Keratinocyte (primary cell): ENCODE measurements at regions not wholly inside any gene's neighbourhood (a gene's known extent, or its start where the extent isn't known, plus 50 kb on each side); places are given as distances from the start of the nearest gene placed in this dataset.
A peak's percentile ranks its signal among the peaks of the same experiment; 100 is the strongest.

Experiments
- DNase-seq: peaks from one replicate; pipeline ENCODE4 v3.0.0-alpha.2; 2011; ENCODE audit warnings: low read depth, missing footprints, low spot score
- FAIRE-seq: peaks from 2 replicates; lab custom pipeline; 2011; peaks lifted over from hg19 to GRCh38; lab: Jason Lieb, UNC
- H2AFZ ChIP-seq: 2 replicates; pipeline ENCODE4 v1.6.0; 2012; ENCODE audit warnings: low read length, control low read depth, inconsistent platforms; ENCODE audit not compliant: control insufficient read depth
- H3K27ac ChIP-seq: 2 replicates; pipeline ENCODE4 v1.5.1; 2011; ENCODE audit warnings: low read length; ENCODE audit not compliant: control insufficient read depth, insufficient read depth
- H3K27me3 ChIP-seq: 3 replicates; pipeline ENCODE4 v1.6.0; 2011; ENCODE audit warnings: low read length; ENCODE audit not compliant: control insufficient read depth, insufficient read depth; ENCODE audit errors: extremely low read depth
- H3K36me3 ChIP-seq, 2 experiments: 2 replicates in 1 of 2; 3 replicates in 1 of 2; pipeline ENCODE4 v1.5.1; 2011; ENCODE audit warnings: low read length in 2 of 2, mild to moderate bottlenecking in 1 of 2; ENCODE audit not compliant: control insufficient read depth in 2 of 2, insufficient read depth in 2 of 2; ENCODE audit errors: extremely low read depth in 1 of 2
- H3K4me1 ChIP-seq: 3 replicates; pipeline ENCODE4 v1.5.1; 2011; ENCODE audit warnings: low read length; ENCODE audit not compliant: control insufficient read depth, insufficient read depth; ENCODE audit errors: extremely low read depth
- H3K4me2 ChIP-seq: 3 replicates; pipeline ENCODE4 v1.6.0; 2011; ENCODE audit warnings: low read depth, low read length; ENCODE audit not compliant: control insufficient read depth, insufficient read depth; ENCODE audit errors: extremely low read depth
- H3K4me3 ChIP-seq, 3 experiments: fragments of 200-600 bp in 1 of 3; sonication (generic) in 1 of 3; 2 replicates in 2 of 3; 3 replicates in 1 of 3; pipeline ENCODE4 v1.5.1; 2011 to 2016; ENCODE audit warnings: low read length in 3 of 3, mild to moderate bottlenecking in 3 of 3, control low read depth in 2 of 3, inconsistent platforms in 1 of 3, low read depth in 1 of 3, mixed read lengths in 1 of 3, mixed run types in 1 of 3, moderate library complexity in 1 of 3; ENCODE audit not compliant: control insufficient read depth in 2 of 3, insufficient read depth in 2 of 3; ENCODE audit errors: extremely low read depth in 1 of 3
- H3K79me2 ChIP-seq: 2 replicates; pipeline ENCODE4 v1.6.0; 2012; ENCODE audit warnings: low read length; ENCODE audit not compliant: control insufficient read depth, insufficient read depth
- H3K9ac ChIP-seq: 3 replicates; pipeline ENCODE4 v1.6.0; 2011; ENCODE audit warnings: low read length; ENCODE audit not compliant: control insufficient read depth, insufficient read depth; ENCODE audit errors: extremely low read depth
- H3K9me1 ChIP-seq: 3 replicates; pipeline ENCODE4 v1.6.0; 2011; ENCODE audit warnings: low read length; ENCODE audit not compliant: control insufficient read depth, insufficient read depth; ENCODE audit errors: extremely low read depth
- H3K9me3 ChIP-seq: 2 replicates; pipeline ENCODE4 v1.5.1; 2012; ENCODE audit warnings: low read depth, low read length; ENCODE audit not compliant: control insufficient read depth
- H4K20me1 ChIP-seq: 3 replicates; pipeline ENCODE4 v1.6.0; 2011; ENCODE audit warnings: low read length; ENCODE audit not compliant: control insufficient read depth, insufficient read depth; ENCODE audit errors: extremely low read depth
- CTCF ChIP-seq, 3 experiments: IDR thresholded peaks in 1 of 3; conservative IDR thresholded peaks in 1 of 3; optimal IDR thresholded peaks in 1 of 3; 2 replicates in 2 of 3; 3 replicates in 1 of 3; pipeline versions ENCODE3 to v1.5.1; 2011; ENCODE audit warnings: low read length in 3 of 3, mild to moderate bottlenecking in 3 of 3, moderate library complexity in 2 of 3, control low read depth in 1 of 3, inconsistent platforms in 1 of 3; ENCODE audit not compliant: insufficient read depth in 2 of 3; ENCODE audit errors: extremely low read depth in 1 of 3
- EZH2 ChIP-seq: IDR thresholded peaks from one replicate; pipeline ENCODE4 v1.6.1; 2012; ENCODE audit warnings: inconsistent platforms, mild to moderate bottlenecking, low read length, moderate library complexity
- dilution Hi-C: fragments of 300-500 bp; cut with MboI; formaldehyde crosslinking; loops from one replicate; pipeline ENCODE4 v1.7.0; 2020; ENCODE audit warnings: low sequenced_read_pairs; ENCODE audit not compliant: extremely low pct_ligation_motif_present

DNA sequence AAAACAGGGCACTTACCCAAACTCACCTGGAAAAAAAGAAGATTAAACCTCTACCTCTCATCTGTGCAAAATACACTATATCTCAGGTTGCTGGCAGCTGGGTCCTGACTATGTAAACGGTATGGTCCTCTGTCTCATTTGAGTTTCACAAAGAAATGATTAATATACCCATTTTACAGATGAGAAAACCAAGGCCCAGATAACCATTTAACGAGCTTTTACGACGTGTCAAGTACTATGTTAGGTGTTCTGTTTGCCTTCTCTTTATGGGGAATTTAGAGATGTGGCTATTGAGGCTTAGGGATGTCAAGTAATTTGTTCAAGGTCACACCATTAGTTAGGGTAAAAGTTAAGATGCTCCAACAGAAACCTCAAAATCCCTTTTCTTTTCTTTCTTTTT lies 140.4 kb upstream of the USP24 start:
- H3K9ac ChIP-seq, result no peak overlapping the region
- H3K4me1 ChIP-seq, result peaks cover 7% of the 10 kb centered on the region
- H3K79me2 ChIP-seq, result no peaks in the 10 kb centered on the region
- no peak for TF ChIP-seq EZH2
- TF ChIP-seq CTCF (optimal IDR thresholded peaks at IDR 0.05 in 1 of 3, IDR thresholded peaks at IDR 0.05 in 1 of 3, conservative IDR thresholded peaks at IDR 0.05 in 1 of 3; ENCODE audit: extremely low read depth in 1 of 3, insufficient read depth in 2 of 3, low read length in 3 of 3), result no peak
- no peak for FAIRE-seq
- H3K4me2 ChIP-seq, result no peak overlapping the region
- dilution Hi-C loops, result no loop called here
- no peak overlapping the region for H3K27ac ChIP-seq
- no peaks in the 10 kb centered on the region for H3K9me1 ChIP-seq
- no peak for DNase-seq
- no peaks in the 10 kb centered on the region for H3K27me3 ChIP-seq
- no peak overlapping the region for H2AFZ ChIP-seq
- H4K20me1 ChIP-seq, result no peaks in the 10 kb centered on the region
- no peaks in the 10 kb centered on the region for H3K9me3 ChIP-seq
- H3K4me3 ChIP-seq, result no peak overlapping the region
- no peaks in the 10 kb centered on the region for H3K36me3 ChIP-seq

GRCh38 chr1:55353707-55354620 lies 138.8 kb upstream of the USP24 start:
- H3K4me1 ChIP-seq, result peaks cover 7% of the 10 kb centered on the region
- H3K79me2 ChIP-seq, result no peaks in the 10 kb centered on the region
- H2AFZ ChIP-seq, result no peak overlapping the region
- dilution Hi-C loops, result no loop called here
- TF ChIP-seq CTCF (optimal IDR thresholded peaks at IDR 0.05 in 1 of 3, IDR thresholded peaks at IDR 0.05 in 1 of 3, conservative IDR thresholded peaks at IDR 0.05 in 1 of 3; ENCODE audit: extremely low read depth in 1 of 3, insufficient read depth in 2 of 3, low read length in 3 of 3), result no peak
- no peak for TF ChIP-seq EZH2
- no peak overlapping the region for H3K27ac ChIP-seq
- no peaks in the 10 kb centered on the region for H3K27me3 ChIP-seq
- H3K36me3 ChIP-seq, result no peaks in the 10 kb centered on the region
- no peaks in the 10 kb centered on the region for H3K9me3 ChIP-seq
- peak overlapping the region; percentile 17 for H3K4me2 ChIP-seq
- no peak overlapping the region for H3K4me3 ChIP-seq
- peak; percentile 85 for FAIRE-seq
- H4K20me1 ChIP-seq, result no peaks in the 10 kb centered on the region
- no peaks in the 10 kb centered on the region for H3K9me1 ChIP-seq
- no peak overlapping the region for H3K9ac ChIP-seq
- DNase-seq, result no peak
